22Rv1 (cell line): ENCODE measurements at regions not wholly inside any gene's neighbourhood (a gene's known extent, or its start where the extent isn't known, plus 50 kb on each side); places are given as distances from the start of the nearest gene placed in this dataset.

ENCODE experiments used
- H3K27ac ChIP-seq: fragments of 450-650 bp; 2 replicates; pipeline ENCODE4 v1.5.1; 2017
- ZFX ChIP-seq: fragments of 450-650 bp; IDR thresholded peaks from 2 replicates; pipeline ENCODE4 v1.6.1; 2017; ENCODE audit warnings: antibody characterized with exemption, borderline replicate concordance
- TF ChIP-seq, protein P1 (sequence below): fragments of 450-650 bp; IDR thresholded peaks from 2 replicates; pipeline ENCODE4 v1.5.1; 2017; ENCODE audit warnings: mild to moderate bottlenecking

DNA sequence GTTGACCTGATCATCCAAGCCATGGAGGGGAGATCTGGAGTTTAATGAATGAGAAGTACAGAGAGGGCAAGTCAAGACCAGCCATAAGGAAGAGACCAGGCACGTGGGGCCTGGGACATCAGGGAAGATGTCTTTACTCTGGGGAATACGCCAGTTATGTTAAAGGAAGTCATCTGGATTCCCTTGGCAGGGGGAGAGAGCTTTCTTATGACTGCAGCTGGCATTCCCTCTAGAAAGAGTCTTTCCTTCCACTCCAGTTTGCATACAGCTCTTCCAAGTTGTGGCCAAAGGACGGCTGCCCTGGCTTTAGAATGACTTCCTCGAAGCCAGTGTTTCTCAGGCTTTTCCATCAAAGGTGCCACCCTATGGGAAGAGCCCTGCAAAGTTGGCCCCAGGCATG, 93.6 kb upstream of the AGBL1 start:
- no peak overlapping the region for H3K27ac ChIP-seq
- TF ChIP-seq ZFX = no peak
- TF ChIP-seq, protein P1, sequence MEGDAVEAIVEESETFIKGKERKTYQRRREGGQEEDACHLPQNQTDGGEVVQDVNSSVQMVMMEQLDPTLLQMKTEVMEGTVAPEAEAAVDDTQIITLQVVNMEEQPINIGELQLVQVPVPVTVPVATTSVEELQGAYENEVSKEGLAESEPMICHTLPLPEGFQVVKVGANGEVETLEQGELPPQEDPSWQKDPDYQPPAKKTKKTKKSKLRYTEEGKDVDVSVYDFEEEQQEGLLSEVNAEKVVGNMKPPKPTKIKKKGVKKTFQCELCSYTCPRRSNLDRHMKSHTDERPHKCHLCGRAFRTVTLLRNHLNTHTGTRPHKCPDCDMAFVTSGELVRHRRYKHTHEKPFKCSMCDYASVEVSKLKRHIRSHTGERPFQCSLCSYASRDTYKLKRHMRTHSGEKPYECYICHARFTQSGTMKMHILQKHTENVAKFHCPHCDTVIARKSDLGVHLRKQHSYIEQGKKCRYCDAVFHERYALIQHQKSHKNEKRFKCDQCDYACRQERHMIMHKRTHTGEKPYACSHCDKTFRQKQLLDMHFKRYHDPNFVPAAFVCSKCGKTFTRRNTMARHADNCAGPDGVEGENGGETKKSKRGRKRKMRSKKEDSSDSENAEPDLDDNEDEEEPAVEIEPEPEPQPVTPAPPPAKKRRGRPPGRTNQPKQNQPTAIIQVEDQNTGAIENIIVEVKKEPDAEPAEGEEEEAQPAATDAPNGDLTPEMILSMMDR = no peak

GRCh38 chr15:85986741-85987140, 92.9 kb upstream of the AGBL1 start:
- no peak overlapping the region for H3K27ac ChIP-seq
- TF ChIP-seq, protein P1 = no peak
- no peak for TF ChIP-seq ZFX

DNA sequence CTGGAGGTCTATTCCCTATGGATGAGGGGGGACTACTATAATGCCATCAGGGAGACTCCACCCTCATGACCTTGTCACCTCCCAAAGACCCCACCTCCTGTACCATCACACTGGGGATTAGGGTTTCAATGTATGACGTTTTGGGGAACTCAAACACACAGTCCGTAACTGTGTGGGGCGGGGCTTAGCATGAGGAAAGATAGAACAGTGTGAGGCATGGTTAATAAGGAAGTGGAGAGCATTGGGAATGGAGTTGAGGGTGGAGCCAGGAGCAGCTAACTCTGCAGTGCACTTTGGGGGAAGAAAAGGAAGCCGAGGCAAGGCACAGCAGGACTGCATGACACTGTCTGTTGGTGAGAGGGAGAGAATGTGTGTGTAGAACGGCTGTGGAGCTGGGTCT, 90.9 kb upstream of the AGBL1 start:
- no peak overlapping the region for H3K27ac ChIP-seq

GRCh38 chr15:85992224-85992623, 87.4 kb upstream of the AGBL1 start:
- H3K27ac ChIP-seq = no peak overlapping the region
- no peak for TF ChIP-seq ZFX
- TF ChIP-seq, protein P1 = no peak

More for the DNA sequence above, 90.9 kb upstream of the AGBL1 start:
- no peak for TF ChIP-seq ZFX
- TF ChIP-seq, protein P1 = no peak

DNA sequence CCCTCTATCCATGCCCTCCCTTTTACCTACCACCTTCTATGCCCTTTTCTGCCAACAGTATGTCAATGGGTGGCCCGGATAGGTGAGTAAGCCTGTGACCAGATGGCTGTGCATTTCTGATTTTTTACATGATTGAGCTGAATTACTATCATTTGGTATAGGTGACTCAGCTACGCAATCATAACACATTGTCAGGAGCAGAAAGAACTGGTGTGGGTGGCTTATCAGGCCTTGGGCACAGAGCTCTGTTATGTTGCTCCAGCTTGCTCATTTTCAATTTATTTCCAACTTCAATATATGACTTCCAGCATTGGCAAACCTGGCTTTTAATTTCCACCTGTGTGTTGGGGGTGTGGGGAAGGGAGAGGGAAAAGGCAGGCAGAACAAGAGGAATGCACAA, 86.6 kb upstream of the AGBL1 start:
- TF ChIP-seq, protein P1 = no peak
- TF ChIP-seq ZFX = no peak
- no peak overlapping the region for H3K27ac ChIP-seq

DNA sequence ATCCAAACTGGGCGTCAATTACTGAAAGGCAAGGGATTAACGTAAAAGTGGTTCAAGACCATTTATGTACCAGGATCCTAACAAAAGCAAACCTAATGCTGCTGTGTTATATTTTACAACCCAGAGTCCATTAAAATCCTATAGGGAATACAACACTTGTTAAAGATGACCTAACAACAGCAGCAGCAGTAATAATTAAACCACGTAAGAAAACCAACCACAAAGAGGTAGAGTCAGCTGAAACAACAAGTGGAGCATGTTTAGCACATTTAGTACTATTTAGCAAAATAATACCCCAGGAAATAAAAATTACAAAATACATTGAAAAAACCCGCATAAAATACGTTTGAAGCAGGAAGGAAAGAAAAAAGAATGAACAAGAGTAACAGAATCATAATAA, 82.1 kb upstream of the AGBL1 start:
- H3K27ac ChIP-seq = no peak overlapping the region
- TF ChIP-seq, protein P1 = no peak
- no peak for TF ChIP-seq ZFX

DNA sequence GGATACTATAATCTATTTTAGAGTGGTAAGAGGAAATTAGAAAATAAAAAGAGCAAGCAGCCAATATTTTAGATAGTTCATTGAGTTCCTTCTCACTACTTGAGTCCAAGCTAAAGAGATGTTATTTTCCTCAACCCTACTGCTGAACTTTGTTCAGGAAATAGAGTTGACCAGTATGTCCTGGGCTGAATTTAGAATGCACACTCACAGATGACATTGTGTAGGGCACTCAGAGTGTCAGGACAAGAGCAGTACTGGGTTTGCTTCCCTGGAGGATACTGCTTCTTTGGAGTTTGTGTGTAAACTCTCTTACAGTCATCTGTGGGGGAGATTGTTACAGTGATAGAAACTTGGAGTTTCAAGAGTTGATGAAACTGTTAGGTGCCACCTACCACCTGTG, 80.0 kb upstream of the AGBL1 start:
- TF ChIP-seq, protein P1 = no peak
- H3K27ac ChIP-seq = no peak overlapping the region
